CD4-positive, alpha-beta memory T cell (primary cell): ENCODE measurements at regions not wholly inside any gene's neighbourhood (a gene's known extent, or its start where the extent isn't known, plus 50 kb on each side); places are given as distances from the start of the nearest gene placed in this dataset.
"Not testable (repeated sequence)": the region's sequence is repeated elsewhere in the genome, so short reads cannot be mapped to it uniquely, and the experiment has no call there.

Experiments
- CTCF ChIA-PET: fragments of 350-600 bp; sonication (Branson Sonifier 250); formaldehyde crosslinking; loops from one replicate; lab custom pipeline; 2021; ENCODE audit warnings: inconsistent platforms; ENCODE audit not compliant: partially characterized antibody; lab: Charles Lee
- POLR2A ChIA-PET: fragments of 350-600 bp; sonication (Branson Sonifier 250); formaldehyde crosslinking; loops from one replicate; lab custom pipeline; 2021; ENCODE audit not compliant: partially characterized antibody; lab: Charles Lee
- DNase-seq, 5 donors: peaks; one replicate each; pipeline versions ENCODE4 v3.0.0 to v3.0.0-alpha.2; 2020 to 2022; ENCODE audit warnings: mixed read lengths in 1 of 5
- H3K27ac ChIP-seq: one replicate; pipeline ENCODE4 v1.7.0; 2013; ENCODE audit warnings: low read depth, low read length
- H3K27me3 ChIP-seq: 2 replicates; pipeline ENCODE4 v1.7.0; 2013; ENCODE audit warnings: mild to moderate bottlenecking, low read length, moderate library complexity; ENCODE audit not compliant: insufficient read depth
- H3K36me3 ChIP-seq: 2 replicates; pipeline ENCODE4 v1.7.0; 2013; ENCODE audit warnings: mild to moderate bottlenecking, low read length, moderate library complexity; ENCODE audit not compliant: insufficient read depth
- H3K4me1 ChIP-seq: 2 replicates; pipeline ENCODE4 v1.7.0; 2013; ENCODE audit warnings: mild to moderate bottlenecking, low read length, moderate library complexity; ENCODE audit not compliant: insufficient read depth
- H3K4me3 ChIP-seq, 2 donors: one replicate each; pipeline ENCODE4 v1.7.0; 2013; ENCODE audit warnings: low read length in 2 of 2, mild to moderate bottlenecking in 1 of 2
- H3K9me3 ChIP-seq, 2 donors: one replicate each; pipeline ENCODE4 v1.7.0; 2013; ENCODE audit warnings: low read length in 2 of 2, control low read depth in 1 of 2; ENCODE audit not compliant: control insufficient read depth in 1 of 2
- H3K27ac Mint-ChIP-seq, 7 donors: one replicate each; pipeline ENCODE4 v1.8.0; 2020 to 2021; ENCODE audit warnings: mixed read lengths in 7 of 7, mild to moderate bottlenecking in 6 of 7, inconsistent platforms in 3 of 7, moderate library complexity in 3 of 7
- H3K27me3 Mint-ChIP-seq, 2 donors: one replicate each; pipeline ENCODE4 v1.8.0; 2020 to 2021; ENCODE audit warnings: mixed read lengths in 2 of 2
- H3K36me3 Mint-ChIP-seq, 2 donors: one replicate each; pipeline ENCODE4 v1.8.0; 2020 to 2021; ENCODE audit warnings: mixed read lengths in 2 of 2, inconsistent platforms in 1 of 2, mild to moderate bottlenecking in 1 of 2
- H3K4me1 Mint-ChIP-seq, 4 donors: one replicate each; pipeline ENCODE4 v1.8.0; 2020 to 2021; ENCODE audit warnings: mixed read lengths in 4 of 4, mild to moderate bottlenecking in 1 of 4
- H3K4me3 Mint-ChIP-seq, 8 donors: one replicate each; pipeline ENCODE4 v1.8.0; 2020 to 2021; ENCODE audit warnings: mixed read lengths in 8 of 8, mild to moderate bottlenecking in 7 of 8, moderate library complexity in 6 of 8, inconsistent platforms in 3 of 8
- H3K9me3 Mint-ChIP-seq, 8 donors: one replicate each; pipeline ENCODE4 v1.8.0; 2020 to 2021; ENCODE audit warnings: mixed read lengths in 8 of 8, mild to moderate bottlenecking in 5 of 8, inconsistent platforms in 3 of 8, moderate library complexity in 1 of 8
- intact Hi-C: fragments of 100-400 bp; cut with micrococcal nuclease; formaldehyde crosslinking; loops from one replicate; pipeline ENCODE4 v1.15.1; 2023

GRCh38 chr1:95790136-95790535 lies 556.1 kb downstream of the RWDD3 start:
- no peaks in the 10 kb centered on the region for H3K36me3 Mint-ChIP-seq
- H3K4me1 ChIP-seq = no peaks in the 10 kb centered on the region
- H3K4me3 Mint-ChIP-seq = no peak overlapping the region
- H3K27ac Mint-ChIP-seq = no peak overlapping the region
- no peaks in the 10 kb centered on the region for H3K36me3 ChIP-seq
- H3K27me3 Mint-ChIP-seq = no peaks in the 10 kb centered on the region
- H3K9me3 Mint-ChIP-seq = peaks cover 0 to 18% (median 7%) of the 10 kb centered on the region in 8 donors
- H3K27ac ChIP-seq = no peak overlapping the region
- no peaks in the 10 kb centered on the region for H3K27me3 ChIP-seq
- DNase-seq = no peak
- no peak overlapping the region for H3K4me3 ChIP-seq
- H3K4me1 Mint-ChIP-seq = no peaks in the 10 kb centered on the region
- intact Hi-C loops = no loop called here
- CTCF ChIA-PET = no interaction called here
- POLR2A ChIA-PET = no interaction called here
- H3K9me3 ChIP-seq = no peaks in the 10 kb centered on the region

- H3K36me3 ChIP-seq = no peaks in the 10 kb centered on the region
- H3K27ac ChIP-seq = no peak overlapping the region
- intact Hi-C loops = no loop called here
- ChIA-PET POLR2A (no interaction called here), CTCF (no interaction called here)
- no peaks in the 10 kb centered on the region for H3K27me3 ChIP-seq
- Mint-ChIP-seq H3K27me3 (no peaks in the 10 kb centered on the region), H3K27ac (no peak overlapping the region), H3K36me3 (no peaks in the 10 kb centered on the region), H3K4me3 (no peak overlapping the region), H3K9me3 (peaks cover 0 to 14% (median 7%) of the 10 kb centered on the region in 8 donors), H3K4me1 (no peaks in the 10 kb centered on the region)
- no peaks in the 10 kb centered on the region for H3K4me1 ChIP-seq
- H3K4me3 ChIP-seq = no peak overlapping the region
- H3K9me3 ChIP-seq = no peaks in the 10 kb centered on the region
- no peak for DNase-seq
Measured at GRCh38 chr1:95793893-95794292, 559.9 kb downstream of the RWDD3 start.

GRCh38 chr1:95797761-95798160 lies 563.8 kb downstream of the RWDD3 start:
- H3K9me3 ChIP-seq, intact Hi-C loops, H3K27ac Mint-ChIP-seq, H3K36me3 Mint-ChIP-seq, POLR2A ChIA-PET, H3K4me3 Mint-ChIP-seq, H3K36me3 ChIP-seq, H3K27me3 Mint-ChIP-seq, DNase-seq, H3K4me3 ChIP-seq, H3K27me3 ChIP-seq, H3K4me1 ChIP-seq, CTCF ChIA-PET, H3K27ac ChIP-seq, H3K4me1 Mint-ChIP-seq: not testable (repeated sequence)
- peaks cover 0 to 13% (median 8%) of the 10 kb centered on the region in 8 donors for H3K9me3 Mint-ChIP-seq

GRCh38 chr1:95806171-95806570 lies 572.2 kb downstream of the RWDD3 start:
- no peaks in the 10 kb centered on the region for H3K36me3 ChIP-seq
- Mint-ChIP-seq H3K27ac (no peak overlapping the region), H3K36me3 (no peaks in the 10 kb centered on the region), H3K9me3 (peaks cover 0 to 9% (median 2%) of the 10 kb centered on the region in 8 donors), H3K4me3 (no peak overlapping the region), H3K27me3 (no peaks in the 10 kb centered on the region), H3K4me1 (no peaks in the 10 kb centered on the region)
- H3K27me3 ChIP-seq = no peaks in the 10 kb centered on the region
- peaks cover 0 to 3% of the 10 kb centered on the region in 2 donors for H3K9me3 ChIP-seq
- no peak overlapping the region for H3K4me3 ChIP-seq
- no peak for DNase-seq
- POLR2A ChIA-PET = no interaction called here
- H3K4me1 ChIP-seq = no peaks in the 10 kb centered on the region
- intact Hi-C loops = no loop called here
- CTCF ChIA-PET = no interaction called here
- H3K27ac ChIP-seq = no peak overlapping the region

- POLR2A ChIA-PET = no interaction called here
- Histone ChIP-seq H3K27ac (no peak overlapping the region), H3K4me1 (no peaks in the 10 kb centered on the region), H3K36me3 (no peaks in the 10 kb centered on the region), H3K9me3 (peaks cover 0 to under 1% of the 10 kb centered on the region in 2 donors), H3K27me3 (no peaks in the 10 kb centered on the region), H3K4me3 (no peak overlapping the region)
- H3K4me1 Mint-ChIP-seq = no peaks in the 10 kb centered on the region
- no peak overlapping the region for H3K27ac Mint-ChIP-seq
- no peaks in the 10 kb centered on the region for H3K36me3 Mint-ChIP-seq
- H3K9me3 Mint-ChIP-seq = peaks cover 0 to 9% (median under 1%) of the 10 kb centered on the region in 8 donors
- intact Hi-C loops = no loop called here
- DNase-seq = no peak
- H3K27me3 Mint-ChIP-seq = no peaks in the 10 kb centered on the region
- H3K4me3 Mint-ChIP-seq = no peak overlapping the region
- CTCF ChIA-PET = no interaction called here
Measured at GRCh38 chr1:95809391-95809790, 575.4 kb downstream of the RWDD3 start.

GRCh38 chr1:95815511-95815910 lies 581.5 kb downstream of the RWDD3 start:
- no peaks in the 10 kb centered on the region for H3K36me3 Mint-ChIP-seq
- H3K4me1 Mint-ChIP-seq = no peaks in the 10 kb centered on the region
- POLR2A ChIA-PET = no interaction called here

GRCh38 chr1:95829556-95829955 lies 595.5 kb downstream of the RWDD3 start:
- Histone ChIP-seq H3K4me3 (no peak overlapping the region), H3K36me3 (no peaks in the 10 kb centered on the region), H3K27ac (no peak overlapping the region), H3K27me3 (no peaks in the 10 kb centered on the region), H3K9me3 (no peaks in the 10 kb centered on the region), H3K4me1 (no peaks in the 10 kb centered on the region)
- Mint-ChIP-seq H3K9me3 (peaks cover 0 to 8% (median 2%) of the 10 kb centered on the region in 8 donors), H3K4me1 (no peaks in the 10 kb centered on the region), H3K36me3 (no peaks in the 10 kb centered on the region), H3K27me3 (no peaks in the 10 kb centered on the region), H3K4me3 (no peak overlapping the region), H3K27ac (no peak overlapping the region)
- no peak for DNase-seq
- ChIA-PET CTCF (no interaction called here), POLR2A (no interaction called here)
- intact Hi-C loops = no loop called here

More at GRCh38 chr1:95815511-95815910, 581.5 kb downstream of the RWDD3 start:
- Histone ChIP-seq H3K9me3 (no peaks in the 10 kb centered on the region), H3K36me3 (no peaks in the 10 kb centered on the region), H3K27me3 (no peaks in the 10 kb centered on the region), H3K4me3 (no peak overlapping the region), H3K4me1 (no peaks in the 10 kb centered on the region), H3K27ac (no peak overlapping the region)
- Mint-ChIP-seq H3K9me3 (peaks cover 0 to 8% (median 2%) of the 10 kb centered on the region in 8 donors), H3K27ac (no peak overlapping the region), H3K4me3 (no peak overlapping the region), H3K27me3 (no peaks in the 10 kb centered on the region)
- DNase-seq = no peak
- CTCF ChIA-PET = no interaction called here
- intact Hi-C loops = no loop called here

GRCh38 chr1:95832370-95832769 lies 598.4 kb downstream of the RWDD3 start:
- peaks cover 2 to 26% (median 14%) of the 10 kb centered on the region in 8 donors for H3K9me3 Mint-ChIP-seq

More at GRCh38 chr1:95832370-95832769, 598.4 kb downstream of the RWDD3 start:
- ChIA-PET POLR2A (no interaction called here), CTCF (no interaction called here)
- no peak for DNase-seq
- intact Hi-C loops = no loop called here
- Histone ChIP-seq H3K27ac (no peak overlapping the region), H3K9me3 (no peaks in the 10 kb centered on the region), H3K4me3 (no peak overlapping the region), H3K36me3 (no peaks in the 10 kb centered on the region), H3K4me1 (no peaks in the 10 kb centered on the region), H3K27me3 (no peaks in the 10 kb centered on the region)
- Mint-ChIP-seq H3K27me3 (no peaks in the 10 kb centered on the region), H3K4me1 (no peaks in the 10 kb centered on the region), H3K36me3 (no peaks in the 10 kb centered on the region), H3K4me3 (no peak overlapping the region), H3K27ac (no peak overlapping the region)
